ENCODE measurements at regions not wholly inside any gene's neighbourhood (a gene's known extent, or its start where the extent isn't known, plus 50 kb on each side); places are given as distances from the start of the nearest gene placed in this dataset.

DNA sequence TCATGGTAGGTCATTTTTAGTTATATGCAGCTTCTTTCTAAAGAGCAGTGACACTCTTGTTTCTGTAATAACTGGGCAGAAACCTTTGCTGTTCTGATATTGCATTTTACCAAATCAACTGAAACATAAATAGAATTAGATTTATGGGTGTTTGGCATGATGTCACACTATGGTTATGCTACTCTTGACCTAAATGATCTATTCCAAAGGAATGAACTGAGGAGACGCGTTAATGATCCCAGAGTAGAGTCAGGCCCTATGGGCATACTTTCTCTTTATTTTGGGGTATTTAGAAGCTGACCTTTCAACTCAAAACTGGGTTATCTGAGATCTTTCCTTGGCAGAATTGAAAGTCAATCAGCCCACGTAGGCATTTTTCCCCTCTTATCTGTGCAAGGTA lies 146.8 kb upstream of the ADAMTSL1 start:
- TF ChIP-seq, protein P1, sequence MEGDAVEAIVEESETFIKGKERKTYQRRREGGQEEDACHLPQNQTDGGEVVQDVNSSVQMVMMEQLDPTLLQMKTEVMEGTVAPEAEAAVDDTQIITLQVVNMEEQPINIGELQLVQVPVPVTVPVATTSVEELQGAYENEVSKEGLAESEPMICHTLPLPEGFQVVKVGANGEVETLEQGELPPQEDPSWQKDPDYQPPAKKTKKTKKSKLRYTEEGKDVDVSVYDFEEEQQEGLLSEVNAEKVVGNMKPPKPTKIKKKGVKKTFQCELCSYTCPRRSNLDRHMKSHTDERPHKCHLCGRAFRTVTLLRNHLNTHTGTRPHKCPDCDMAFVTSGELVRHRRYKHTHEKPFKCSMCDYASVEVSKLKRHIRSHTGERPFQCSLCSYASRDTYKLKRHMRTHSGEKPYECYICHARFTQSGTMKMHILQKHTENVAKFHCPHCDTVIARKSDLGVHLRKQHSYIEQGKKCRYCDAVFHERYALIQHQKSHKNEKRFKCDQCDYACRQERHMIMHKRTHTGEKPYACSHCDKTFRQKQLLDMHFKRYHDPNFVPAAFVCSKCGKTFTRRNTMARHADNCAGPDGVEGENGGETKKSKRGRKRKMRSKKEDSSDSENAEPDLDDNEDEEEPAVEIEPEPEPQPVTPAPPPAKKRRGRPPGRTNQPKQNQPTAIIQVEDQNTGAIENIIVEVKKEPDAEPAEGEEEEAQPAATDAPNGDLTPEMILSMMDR (IDR thresholded peaks at IDR 0.05): no peak
- TF ChIP-seq POLR2AphosphoS5 (IDR thresholded peaks at IDR 0.05) (no peak), POLR2A (IDR thresholded peaks at IDR 0.05) (no peak)
